ENCODE measurements at regions not wholly inside any gene's neighbourhood (a gene's known extent, or its start where the extent isn't known, plus 50 kb on each side); places are given as distances from the start of the nearest gene placed in this dataset.

- peaks cover 29% of the 10 kb centered on the region for H3K27me3 Mint-ChIP-seq
These were observed 165.5 kb downstream of the AXIN2 start for GRCh38 chr17:65395924-65396323.

GRCh38 chr17:65394811-65395472, 166.5 kb downstream of the AXIN2 start:
- H3K9me3 Mint-ChIP-seq = no peaks in the 10 kb centered on the region
- H3K4me3 Mint-ChIP-seq = no peak overlapping the region
- H3K36me3 Mint-ChIP-seq (ENCODE audit: insufficient read depth) = no peaks in the 10 kb centered on the region
- no peak overlapping the region for H3K27ac Mint-ChIP-seq (ENCODE audit: low read depth)
- H3K4me1 Mint-ChIP-seq = no peaks in the 10 kb centered on the region
- no peak for DNase-seq (ENCODE audit: low spot score in 2 of 2)
- ATAC-seq (replicated peaks; ENCODE audit: extremely low read depth, poor library complexity, severe bottlenecking) = no peak
- peaks cover 30% of the 10 kb centered on the region for H3K27me3 Mint-ChIP-seq

More at GRCh38 chr17:65395924-65396323, 165.5 kb downstream of the AXIN2 start:
- Mint-ChIP-seq H3K4me3 (no peak overlapping the region), H3K27ac (ENCODE audit: low read depth) (no peak overlapping the region), H3K36me3 (ENCODE audit: insufficient read depth) (no peaks in the 10 kb centered on the region), H3K4me1 (no peaks in the 10 kb centered on the region), H3K9me3 (no peaks in the 10 kb centered on the region)
- ATAC-seq (replicated peaks; ENCODE audit: extremely low read depth, poor library complexity, severe bottlenecking) (no peak), DNase-seq (ENCODE audit: low spot score in 2 of 2) (no peak)

- Mint-ChIP-seq H3K27ac (ENCODE audit: low read depth) (no peak overlapping the region), H3K4me3 (no peak overlapping the region), H3K27me3 (peaks cover 30% of the 10 kb centered on the region), H3K36me3 (ENCODE audit: insufficient read depth) (no peaks in the 10 kb centered on the region), H3K4me1 (no peaks in the 10 kb centered on the region), H3K9me3 (no peaks in the 10 kb centered on the region)
- ATAC-seq (replicated peaks; ENCODE audit: extremely low read depth, poor library complexity, severe bottlenecking) = no peak
- no peak for DNase-seq (ENCODE audit: low spot score in 2 of 2)
These were observed 167.9 kb downstream of the AXIN2 start for GRCh38 chr17:65393514-65393913.

- H3K27ac Mint-ChIP-seq (ENCODE audit: low read depth) = no peak overlapping the region
- H3K36me3 Mint-ChIP-seq (ENCODE audit: insufficient read depth) = no peaks in the 10 kb centered on the region
- no peak for ATAC-seq (replicated peaks; ENCODE audit: extremely low read depth, poor library complexity, severe bottlenecking)
- no peak overlapping the region for H3K4me3 Mint-ChIP-seq
- H3K9me3 Mint-ChIP-seq = no peaks in the 10 kb centered on the region
- no peaks in the 10 kb centered on the region for H3K4me1 Mint-ChIP-seq
- peaks cover 66% of the 10 kb centered on the region for H3K27me3 Mint-ChIP-seq
- no peak for DNase-seq (ENCODE audit: low spot score in 2 of 2)
These were observed 171.5 kb downstream of the AXIN2 start for GRCh38 chr17:65389949-65390348.

GRCh38 chr17:65389426-65389825, 172.0 kb downstream of the AXIN2 start:
- H3K27me3 Mint-ChIP-seq = peaks cover 66% of the 10 kb centered on the region
- ATAC-seq (replicated peaks; ENCODE audit: extremely low read depth, poor library complexity, severe bottlenecking) = no peak

GRCh38 chr17:65388911-65389310, 172.5 kb downstream of the AXIN2 start:
- H3K36me3 Mint-ChIP-seq (ENCODE audit: insufficient read depth) = no peaks in the 10 kb centered on the region
- H3K9me3 Mint-ChIP-seq = no peaks in the 10 kb centered on the region
- H3K4me3 Mint-ChIP-seq = no peak overlapping the region
- no peaks in the 10 kb centered on the region for H3K4me1 Mint-ChIP-seq
- peaks cover 66% of the 10 kb centered on the region for H3K27me3 Mint-ChIP-seq
- ATAC-seq (replicated peaks; ENCODE audit: extremely low read depth, poor library complexity, severe bottlenecking) (no peak), DNase-seq (ENCODE audit: low spot score in 2 of 2) (no peak)
- no peak overlapping the region for H3K27ac Mint-ChIP-seq (ENCODE audit: low read depth)

More at GRCh38 chr17:65389426-65389825, 172.0 kb downstream of the AXIN2 start:
- Mint-ChIP-seq H3K4me1 (no peaks in the 10 kb centered on the region), H3K27ac (ENCODE audit: low read depth) (no peak overlapping the region), H3K4me3 (no peak overlapping the region), H3K36me3 (ENCODE audit: insufficient read depth) (no peaks in the 10 kb centered on the region), H3K9me3 (no peaks in the 10 kb centered on the region)
- DNase-seq (ENCODE audit: low spot score in 2 of 2) = no peak

- ATAC-seq (replicated peaks; ENCODE audit: extremely low read depth, poor library complexity, severe bottlenecking) (no peak), DNase-seq (ENCODE audit: low spot score in 2 of 2) (no peak)
- Mint-ChIP-seq H3K27me3 (peaks cover 66% of the 10 kb centered on the region), H3K9me3 (no peaks in the 10 kb centered on the region), H3K36me3 (ENCODE audit: insufficient read depth) (no peaks in the 10 kb centered on the region), H3K4me3 (no peak overlapping the region), H3K27ac (ENCODE audit: low read depth) (no peak overlapping the region), H3K4me1 (no peaks in the 10 kb centered on the region)
These were observed 174.1 kb downstream of the AXIN2 start for GRCh38 chr17:65387322-65387721.

- Mint-ChIP-seq H3K27me3 (peaks cover 57% of the 10 kb centered on the region), H3K4me1 (no peaks in the 10 kb centered on the region), H3K9me3 (no peaks in the 10 kb centered on the region), H3K4me3 (no peak overlapping the region), H3K27ac (ENCODE audit: low read depth) (no peak overlapping the region), H3K36me3 (ENCODE audit: insufficient read depth) (no peaks in the 10 kb centered on the region)
- no peak for ATAC-seq (replicated peaks; ENCODE audit: extremely low read depth, poor library complexity, severe bottlenecking)
- DNase-seq (ENCODE audit: low spot score in 2 of 2) = no peak
These were observed 175.7 kb downstream of the AXIN2 start for GRCh38 chr17:65385726-65386125.

GRCh38 chr17:65385071-65385470, 176.4 kb downstream of the AXIN2 start:
- Mint-ChIP-seq H3K27ac (ENCODE audit: low read depth) (no peak overlapping the region), H3K9me3 (no peaks in the 10 kb centered on the region), H3K36me3 (ENCODE audit: insufficient read depth) (no peaks in the 10 kb centered on the region), H3K27me3 (peaks cover 50% of the 10 kb centered on the region), H3K4me3 (no peak overlapping the region), H3K4me1 (no peaks in the 10 kb centered on the region)
- no peak for ATAC-seq (replicated peaks; ENCODE audit: extremely low read depth, poor library complexity, severe bottlenecking)
- no peak for DNase-seq (ENCODE audit: low spot score in 2 of 2)

- no peak for ATAC-seq (replicated peaks; ENCODE audit: extremely low read depth, poor library complexity, severe bottlenecking)
- Mint-ChIP-seq H3K4me1 (no peaks in the 10 kb centered on the region), H3K27ac (ENCODE audit: low read depth) (no peak overlapping the region)
These were observed 180.3 kb downstream of the AXIN2 start for GRCh38 chr17:65381152-65381551.

GRCh38 chr17:65374966-65375365, 186.5 kb downstream of the AXIN2 start:
- no peak for ATAC-seq (replicated peaks; ENCODE audit: extremely low read depth, poor library complexity, severe bottlenecking)
- Mint-ChIP-seq H3K36me3 (ENCODE audit: insufficient read depth) (no peaks in the 10 kb centered on the region), H3K27ac (ENCODE audit: low read depth) (no peak overlapping the region), H3K4me1 (peaks cover 14% of the 10 kb centered on the region), H3K4me3 (no peak overlapping the region), H3K27me3 (peaks cover 58% of the 10 kb centered on the region), H3K9me3 (no peaks in the 10 kb centered on the region)
- no peak for DNase-seq (ENCODE audit: low spot score in 2 of 2)

More at GRCh38 chr17:65381152-65381551, 180.3 kb downstream of the AXIN2 start:
- DNase-seq (ENCODE audit: low spot score in 2 of 2) = no peak
- Mint-ChIP-seq H3K36me3 (ENCODE audit: insufficient read depth) (no peaks in the 10 kb centered on the region), H3K27me3 (peaks cover 35% of the 10 kb centered on the region), H3K4me3 (no peak overlapping the region), H3K9me3 (no peaks in the 10 kb centered on the region)

- H3K27ac Mint-ChIP-seq (ENCODE audit: low read depth) = no peak overlapping the region
These were observed 189.7 kb downstream of the AXIN2 start for GRCh38 chr17:65371702-65372101.

GRCh38 chr17:65370669-65371131, 190.7 kb downstream of the AXIN2 start:
- Mint-ChIP-seq H3K4me1 (peaks cover 14% of the 10 kb centered on the region), H3K36me3 (ENCODE audit: insufficient read depth) (no peaks in the 10 kb centered on the region), H3K27ac (ENCODE audit: low read depth) (no peak overlapping the region), H3K4me3 (no peak overlapping the region), H3K27me3 (peaks cover 35% of the 10 kb centered on the region), H3K9me3 (no peaks in the 10 kb centered on the region)
- DNase-seq (ENCODE audit: low spot score in 2 of 2) = no peak
- peak; percentile 83 for ATAC-seq (replicated peaks; ENCODE audit: extremely low read depth, poor library complexity, severe bottlenecking)

More at GRCh38 chr17:65371702-65372101, 189.7 kb downstream of the AXIN2 start:
- Mint-ChIP-seq H3K4me1 (peaks cover 14% of the 10 kb centered on the region), H3K4me3 (no peak overlapping the region), H3K9me3 (no peaks in the 10 kb centered on the region), H3K27me3 (peaks cover 35% of the 10 kb centered on the region), H3K36me3 (ENCODE audit: insufficient read depth) (no peaks in the 10 kb centered on the region)
- DNase-seq (ENCODE audit: low spot score in 2 of 2) (no peak), ATAC-seq (replicated peaks; ENCODE audit: extremely low read depth, poor library complexity, severe bottlenecking) (no peak)

Data from central memory CD8-positive, alpha-beta T cell (primary cell).